GM21381 (cell line): ENCODE measurements at regions not wholly inside any gene's neighbourhood (a gene's known extent, or its start where the extent isn't known, plus 50 kb on each side); places are given as distances from the start of the nearest gene placed in this dataset.
"Not testable (repeated sequence)": the region's sequence is repeated elsewhere in the genome, so short reads cannot be mapped to it uniquely, and the experiment has no call there.

Experiments used
- ATAC-seq: cut with Tn5 transposase; IDR thresholded peaks from one replicate; pipeline ENCODE4 v1.9.1; 2021; ENCODE audit warnings: mild to moderate bottlenecking, moderate library complexity; ENCODE audit not compliant: unreplicated experiment

- no peak for ATAC-seq
Observed at GRCh38 chr7:68823996-68824780, 774.1 kb upstream of the AUTS2 start.

GRCh38 chr7:68828575-68828974 lies 769.7 kb upstream of the AUTS2 start:
- no peak for ATAC-seq

- ATAC-seq: no peak
Observed at GRCh38 chr7:68833422-68833821, 764.9 kb upstream of the AUTS2 start.

DNA sequence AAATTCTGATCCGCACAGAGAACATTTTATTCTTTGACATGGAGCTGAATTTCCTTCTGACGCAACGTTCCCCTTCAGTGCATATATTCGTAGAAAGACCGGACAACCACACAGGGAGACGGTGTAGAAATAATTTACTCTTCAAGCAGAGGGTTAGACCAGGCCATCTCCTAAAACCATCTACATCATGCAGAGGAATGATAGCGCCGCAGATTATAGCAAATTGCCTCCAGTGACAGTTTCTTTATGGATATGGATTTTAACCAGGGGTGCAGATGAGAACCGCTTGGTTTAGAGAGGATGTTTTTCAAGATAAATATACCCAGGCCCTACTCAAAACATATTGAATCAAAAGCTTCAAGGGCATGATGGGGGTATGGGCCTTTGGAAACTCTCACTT lies 759.3 kb upstream of the AUTS2 start:
- no peak for ATAC-seq

DNA sequence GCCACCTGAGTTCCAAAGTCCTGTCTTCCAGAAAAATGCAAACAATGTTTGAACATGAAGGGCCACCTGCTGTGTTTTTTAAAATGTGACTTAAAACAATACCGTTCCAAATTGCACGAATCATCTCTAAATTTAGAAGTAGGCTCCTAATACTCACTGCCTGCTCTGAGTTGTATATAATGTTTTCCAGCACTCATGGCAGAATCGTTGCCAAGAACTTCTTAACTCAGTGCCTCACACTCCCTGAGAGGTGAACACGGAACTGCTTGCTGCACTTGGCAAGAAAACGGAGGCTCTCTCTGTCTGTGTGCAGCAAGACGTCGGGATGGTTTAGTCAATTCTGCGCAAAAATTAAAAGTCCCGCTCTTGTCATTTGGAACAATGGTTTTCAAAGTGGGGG lies 757.3 kb upstream of the AUTS2 start:
- no peak for ATAC-seq

- ATAC-seq: not testable (repeated sequence)
Observed at GRCh38 chr7:68843985-68844384, 754.3 kb upstream of the AUTS2 start.

DNA sequence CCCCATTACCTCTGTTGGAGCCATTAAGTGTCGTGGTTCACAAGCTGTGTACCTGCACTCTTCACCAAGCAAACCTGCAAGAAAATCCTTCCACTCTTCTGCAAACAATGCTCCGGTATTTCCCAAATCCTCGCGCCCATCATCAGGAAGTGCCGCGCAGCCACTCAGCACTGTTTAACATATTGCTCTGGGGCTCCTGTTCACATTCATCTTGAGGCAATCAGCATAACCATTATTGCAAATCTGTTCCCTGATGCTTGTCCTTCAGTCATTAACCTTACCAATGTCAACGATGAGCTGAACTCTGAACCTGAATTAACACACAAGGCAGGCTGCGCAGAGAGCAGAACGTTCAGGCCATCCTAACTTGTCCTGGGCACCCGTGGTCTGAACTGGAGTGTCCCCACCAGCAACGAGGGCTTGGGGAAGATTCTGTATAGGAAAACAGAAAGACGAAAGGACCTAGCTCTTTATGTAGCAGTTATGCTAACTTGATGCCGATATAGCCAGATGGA lies 751.4 kb upstream of the AUTS2 start:
- no peak for ATAC-seq

DNA sequence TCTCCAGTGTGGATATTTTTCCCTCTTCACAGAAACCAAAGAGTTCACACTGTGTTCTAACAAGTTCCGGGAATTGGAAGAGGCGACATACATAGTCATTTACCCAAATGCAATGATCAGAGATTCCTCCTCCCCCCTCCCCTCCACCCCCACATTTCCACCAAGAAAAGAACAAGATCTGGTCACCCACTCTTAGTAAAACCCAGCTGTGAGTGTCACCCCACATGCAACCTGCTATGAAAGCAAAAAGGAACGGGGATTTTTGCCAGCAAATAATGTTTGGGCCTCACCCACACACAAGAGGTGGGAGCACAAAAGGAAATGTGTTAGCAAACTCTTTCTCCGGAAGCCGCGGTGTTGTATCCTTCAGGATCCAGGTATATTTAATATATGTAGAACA lies 745.0 kb upstream of the AUTS2 start:
- ATAC-seq: no peak

- ATAC-seq: no peak
Observed at GRCh38 chr7:68857571-68857970, 740.7 kb upstream of the AUTS2 start.

- ATAC-seq: no peak
Observed at GRCh38 chr7:68858497-68858896, 739.8 kb upstream of the AUTS2 start.

DNA sequence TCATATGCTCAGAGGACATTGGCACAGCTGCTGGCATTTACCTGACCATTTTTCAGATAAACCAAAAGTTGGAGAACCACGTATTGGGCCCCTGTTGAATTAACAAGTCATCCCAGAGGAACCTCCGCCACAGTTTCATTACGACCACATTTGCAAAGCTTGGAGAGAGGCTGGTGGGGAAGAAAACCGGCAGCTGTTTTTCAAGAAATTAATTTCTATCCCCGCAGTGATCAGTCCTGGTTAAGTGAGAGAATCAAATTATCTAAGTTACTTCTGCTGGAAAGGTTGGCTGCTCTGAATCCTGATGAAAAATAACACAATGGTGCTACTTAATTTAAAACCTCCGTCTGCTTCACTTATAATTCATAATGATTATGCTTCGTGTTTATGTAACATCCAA lies 737.1 kb upstream of the AUTS2 start:
- no peak for ATAC-seq

DNA sequence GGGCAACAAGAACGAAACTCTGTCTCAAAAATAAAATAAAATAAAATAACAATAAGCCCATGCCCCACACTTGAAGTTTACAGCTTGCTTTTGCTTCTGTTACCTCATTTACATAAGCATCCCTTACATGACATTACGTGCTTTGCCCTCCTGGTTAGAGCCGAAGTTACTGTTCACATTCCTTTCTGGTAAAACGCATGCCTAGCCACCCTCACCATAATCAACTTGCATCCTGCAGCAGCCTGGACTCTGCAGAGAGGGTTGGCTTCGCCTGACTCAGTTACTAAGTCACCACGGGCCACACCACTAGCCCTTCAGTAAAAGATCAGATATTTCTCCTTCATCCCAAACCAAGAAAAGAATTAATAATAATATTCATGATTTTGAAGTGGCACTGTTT lies 736.0 kb upstream of the AUTS2 start:
- no peak for ATAC-seq

DNA sequence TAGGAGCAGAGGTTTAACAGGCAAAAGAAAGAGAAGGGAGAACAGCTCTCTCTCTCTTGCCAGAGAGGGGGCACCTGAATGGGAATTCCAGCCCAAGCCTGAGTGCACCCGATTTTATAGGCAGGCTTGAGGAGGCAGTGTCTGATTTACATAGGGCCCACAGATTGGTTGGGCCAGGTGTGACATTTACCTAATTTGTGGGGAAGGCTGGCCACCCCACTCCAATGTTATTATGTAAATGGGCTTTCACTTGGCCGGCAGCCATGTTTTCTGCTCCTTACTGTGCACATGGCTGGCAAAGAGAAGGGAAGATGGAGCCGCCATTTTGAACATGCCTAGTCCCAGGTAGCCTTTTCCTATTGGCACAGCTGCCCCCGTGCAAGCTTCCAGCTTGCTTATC lies 735.5 kb upstream of the AUTS2 start:
- no peak for ATAC-seq

DNA sequence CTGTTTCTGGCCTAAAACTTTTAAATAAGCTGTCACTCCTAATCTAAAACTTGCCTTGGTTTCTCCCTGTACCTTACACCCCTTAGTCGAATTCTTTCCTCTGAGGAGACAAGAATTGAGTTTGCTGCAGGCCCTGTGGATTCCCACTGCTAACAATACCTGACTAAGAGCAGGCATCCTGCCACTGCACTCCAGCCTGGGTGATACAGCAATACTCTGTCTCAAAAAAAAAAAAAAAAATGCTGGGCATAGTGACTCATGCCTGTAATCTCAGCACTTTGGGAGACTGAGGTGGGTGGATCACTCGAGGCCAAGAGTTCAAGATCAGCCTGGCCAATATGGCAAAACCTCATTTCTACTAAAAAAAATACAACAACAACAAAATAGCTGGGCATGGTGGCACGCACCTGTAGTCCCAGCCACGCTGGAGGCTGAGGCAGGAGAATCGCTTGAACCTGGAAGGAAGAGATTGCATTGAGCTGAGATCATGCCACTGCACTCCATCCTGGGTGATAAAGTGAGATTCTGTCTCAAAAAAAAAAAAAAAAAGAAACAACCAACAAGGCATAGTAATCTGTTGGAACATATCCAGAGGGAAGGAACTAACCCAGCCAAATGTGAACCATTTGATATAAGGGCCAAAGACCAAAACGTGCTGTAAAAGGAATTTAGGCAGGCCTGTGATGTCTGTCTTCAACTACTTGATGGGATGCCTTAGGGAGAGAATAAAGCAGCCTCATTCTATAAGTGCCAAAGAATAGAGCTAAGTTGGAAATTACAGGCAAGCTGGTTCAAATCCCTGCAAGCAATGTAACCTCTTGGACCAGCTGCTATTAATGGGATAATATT lies 732.7 kb upstream of the AUTS2 start:
- no peak for ATAC-seq

DNA sequence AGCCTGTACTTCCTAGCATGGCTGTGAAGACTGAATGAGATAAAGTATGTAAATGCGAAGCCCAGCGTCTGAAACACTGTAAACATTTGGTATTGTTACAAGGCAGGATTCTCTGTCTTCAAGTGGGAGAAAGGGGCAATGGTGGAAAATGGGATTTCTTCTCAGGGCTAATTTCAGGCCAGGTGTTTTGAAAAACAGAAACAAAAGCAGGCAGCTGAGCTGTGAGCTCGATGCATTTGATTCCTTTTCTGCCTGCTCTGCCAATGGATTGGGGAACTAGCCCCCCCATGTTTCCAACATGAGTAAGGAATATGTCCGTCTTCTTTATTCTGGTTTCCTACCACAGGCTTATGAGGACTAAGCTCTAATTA lies 732.1 kb upstream of the AUTS2 start:
- ATAC-seq: no peak

DNA sequence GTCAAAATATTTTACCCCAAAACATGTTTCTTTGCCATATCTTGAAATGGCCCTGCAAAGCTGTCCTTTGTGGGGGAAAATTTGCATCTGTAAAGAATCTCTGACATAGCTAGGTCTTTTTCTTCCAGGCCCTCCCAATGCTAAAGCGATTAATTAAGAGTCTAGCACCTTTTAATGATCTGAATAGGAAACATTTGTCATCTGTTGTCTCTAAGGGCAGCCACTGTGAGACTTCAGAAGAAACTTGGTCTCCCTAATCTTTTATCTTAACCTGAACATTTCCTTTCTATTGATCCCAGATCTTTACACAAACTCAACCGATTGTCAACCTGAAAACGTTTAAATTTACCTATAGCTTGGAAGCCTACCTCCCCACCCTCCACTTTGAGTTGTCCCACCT lies 731.6 kb upstream of the AUTS2 start:
- ATAC-seq: not testable (repeated sequence)

DNA sequence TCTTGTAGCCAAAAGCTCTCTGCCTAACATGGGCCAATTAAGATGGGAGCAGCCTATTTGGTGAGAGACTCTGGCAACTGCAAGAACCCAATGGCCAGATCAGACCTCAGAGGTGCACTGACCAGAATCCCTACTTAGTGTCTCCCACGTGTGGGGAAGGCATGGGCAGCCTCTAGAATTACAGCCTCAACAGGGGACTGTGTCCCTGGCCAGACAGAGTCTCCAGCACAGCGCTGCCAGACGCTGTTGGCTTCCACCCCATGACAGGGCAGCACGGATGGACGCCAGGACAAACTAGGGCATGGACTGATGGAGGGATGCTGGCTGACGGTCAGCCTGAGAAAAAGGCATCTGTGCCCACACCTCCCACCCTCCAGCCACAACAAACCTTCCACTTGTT lies 729.3 kb upstream of the AUTS2 start:
- ATAC-seq: no peak

DNA sequence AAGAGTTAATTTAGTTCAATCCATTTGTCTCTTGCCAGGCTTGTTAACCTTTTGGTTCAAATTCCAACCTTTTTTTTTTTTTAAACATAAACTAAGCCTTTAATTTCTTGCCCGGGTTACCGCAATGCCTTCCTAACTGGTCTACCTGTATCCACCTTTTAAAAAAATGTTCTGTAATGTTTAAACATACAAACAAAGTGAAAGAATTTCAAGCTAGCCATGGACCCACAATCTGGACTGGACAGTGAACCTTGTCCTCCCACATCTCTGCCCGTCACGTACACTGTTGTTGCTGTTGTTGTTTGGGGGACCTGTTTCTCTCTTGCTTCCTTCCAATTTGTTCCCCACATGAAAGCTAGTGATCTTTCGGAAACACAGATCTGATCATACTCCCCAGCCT lies 724.7 kb upstream of the AUTS2 start:
- ATAC-seq: no peak

DNA sequence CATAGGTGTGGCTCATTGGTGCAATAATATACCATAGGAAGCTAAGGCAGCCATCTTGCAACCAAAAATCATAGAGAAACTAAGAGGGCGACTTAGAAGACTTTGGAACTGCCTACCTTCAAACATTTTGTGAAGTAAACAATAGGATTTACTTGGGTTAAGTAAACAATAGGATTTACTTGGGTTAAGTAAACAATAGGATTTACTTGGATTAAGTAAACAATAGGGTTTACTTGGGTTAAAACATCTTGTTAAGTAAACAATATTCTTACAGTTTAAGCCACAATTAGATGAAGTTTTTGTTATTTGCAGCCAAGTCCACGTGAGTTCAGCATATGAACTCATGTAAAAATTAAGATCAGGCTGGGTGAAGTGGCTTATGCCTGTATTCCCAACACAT lies 722.4 kb upstream of the AUTS2 start:
- no peak for ATAC-seq

- ATAC-seq: not testable (repeated sequence)
Observed at GRCh38 chr7:68887116-68887515, 711.2 kb upstream of the AUTS2 start.

DNA sequence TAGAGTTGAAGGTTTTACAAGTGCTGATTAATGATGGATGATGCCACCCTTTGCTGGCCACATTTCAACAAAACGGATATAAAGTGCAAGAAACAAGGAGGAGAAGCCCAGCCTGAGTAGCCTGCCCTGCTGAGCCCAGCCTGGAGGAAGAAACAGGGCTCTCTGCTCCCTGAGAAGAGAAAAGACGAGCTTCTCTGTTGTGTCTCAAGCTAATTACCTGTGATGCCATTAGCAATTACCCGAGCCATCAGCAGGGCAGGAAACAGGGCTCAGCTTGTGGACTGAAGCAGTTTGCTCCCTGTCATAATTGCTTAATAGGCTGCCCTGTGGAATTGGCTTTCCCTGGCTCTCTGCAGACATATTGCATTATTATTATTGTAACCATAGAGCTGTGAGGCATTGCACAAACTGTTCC lies 709.3 kb upstream of the AUTS2 start:
- no peak for ATAC-seq

GRCh38 chr7:68892236-68892635 lies 706.0 kb upstream of the AUTS2 start:
- no peak for ATAC-seq
